CD4-positive, alpha-beta memory T cell (primary cell): ENCODE measurements at regions not wholly inside any gene's neighbourhood (a gene's known extent, or its start where the extent isn't known, plus 50 kb on each side); places are given as distances from the start of the nearest gene placed in this dataset.

Experiments used
- CTCF ChIA-PET: fragments of 350-600 bp; sonication (Branson Sonifier 250); formaldehyde crosslinking; loops from one replicate; lab custom pipeline; 2021; ENCODE audit warnings: inconsistent platforms; ENCODE audit not compliant: partially characterized antibody; lab: Charles Lee
- POLR2A ChIA-PET: fragments of 350-600 bp; sonication (Branson Sonifier 250); formaldehyde crosslinking; loops from one replicate; lab custom pipeline; 2021; ENCODE audit not compliant: partially characterized antibody; lab: Charles Lee
- DNase-seq, 5 donors: peaks; one replicate each; pipeline versions ENCODE4 v3.0.0 to v3.0.0-alpha.2; 2020 to 2022; ENCODE audit warnings: mixed read lengths in 1 of 5
- H3K27ac ChIP-seq: one replicate; pipeline ENCODE4 v1.7.0; 2013; ENCODE audit warnings: low read depth, low read length
- H3K27me3 ChIP-seq: 2 replicates; pipeline ENCODE4 v1.7.0; 2013; ENCODE audit warnings: mild to moderate bottlenecking, low read length, moderate library complexity; ENCODE audit not compliant: insufficient read depth
- H3K36me3 ChIP-seq: 2 replicates; pipeline ENCODE4 v1.7.0; 2013; ENCODE audit warnings: mild to moderate bottlenecking, low read length, moderate library complexity; ENCODE audit not compliant: insufficient read depth
- H3K4me1 ChIP-seq: 2 replicates; pipeline ENCODE4 v1.7.0; 2013; ENCODE audit warnings: mild to moderate bottlenecking, low read length, moderate library complexity; ENCODE audit not compliant: insufficient read depth
- H3K4me3 ChIP-seq, 2 donors: one replicate each; pipeline ENCODE4 v1.7.0; 2013; ENCODE audit warnings: low read length in 2 of 2, mild to moderate bottlenecking in 1 of 2
- H3K9me3 ChIP-seq, 2 donors: one replicate each; pipeline ENCODE4 v1.7.0; 2013; ENCODE audit warnings: low read length in 2 of 2, control low read depth in 1 of 2; ENCODE audit not compliant: control insufficient read depth in 1 of 2
- H3K27ac Mint-ChIP-seq, 7 donors: one replicate each; pipeline ENCODE4 v1.8.0; 2020 to 2021; ENCODE audit warnings: mixed read lengths in 7 of 7, mild to moderate bottlenecking in 6 of 7, inconsistent platforms in 3 of 7, moderate library complexity in 3 of 7
- H3K27me3 Mint-ChIP-seq, 2 donors: one replicate each; pipeline ENCODE4 v1.8.0; 2020 to 2021; ENCODE audit warnings: mixed read lengths in 2 of 2
- H3K36me3 Mint-ChIP-seq, 2 donors: one replicate each; pipeline ENCODE4 v1.8.0; 2020 to 2021; ENCODE audit warnings: mixed read lengths in 2 of 2, inconsistent platforms in 1 of 2, mild to moderate bottlenecking in 1 of 2
- H3K4me1 Mint-ChIP-seq, 4 donors: one replicate each; pipeline ENCODE4 v1.8.0; 2020 to 2021; ENCODE audit warnings: mixed read lengths in 4 of 4, mild to moderate bottlenecking in 1 of 4
- H3K4me3 Mint-ChIP-seq, 8 donors: one replicate each; pipeline ENCODE4 v1.8.0; 2020 to 2021; ENCODE audit warnings: mixed read lengths in 8 of 8, mild to moderate bottlenecking in 7 of 8, moderate library complexity in 6 of 8, inconsistent platforms in 3 of 8
- H3K9me3 Mint-ChIP-seq, 8 donors: one replicate each; pipeline ENCODE4 v1.8.0; 2020 to 2021; ENCODE audit warnings: mixed read lengths in 8 of 8, mild to moderate bottlenecking in 5 of 8, inconsistent platforms in 3 of 8, moderate library complexity in 1 of 8
- intact Hi-C: fragments of 100-400 bp; cut with micrococcal nuclease; formaldehyde crosslinking; loops from one replicate; pipeline ENCODE4 v1.15.1; 2023

DNA sequence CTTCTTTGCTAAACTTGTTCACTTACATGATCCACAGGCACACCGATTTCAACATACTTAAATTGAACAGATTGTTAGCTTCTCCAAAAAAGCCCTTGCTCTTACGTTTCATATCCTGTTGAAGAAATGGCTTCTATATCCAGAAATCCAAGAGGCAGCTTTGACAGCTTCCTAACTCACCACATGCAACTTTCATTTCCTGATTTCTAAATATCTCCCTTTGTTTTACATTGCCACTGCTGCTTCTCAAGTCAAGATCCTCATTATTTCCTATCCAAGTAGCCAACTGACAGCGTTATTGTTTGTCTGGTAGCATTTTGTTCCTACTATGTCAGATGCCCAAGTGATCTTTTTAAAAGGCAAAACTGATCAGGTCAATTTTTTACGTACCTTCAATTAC, 913.2 kb upstream of the TYRP1 start:
- no peaks in the 10 kb centered on the region for H3K36me3 Mint-ChIP-seq
- H3K27ac ChIP-seq: no peak overlapping the region
- intact Hi-C loops: no loop called here

DNA sequence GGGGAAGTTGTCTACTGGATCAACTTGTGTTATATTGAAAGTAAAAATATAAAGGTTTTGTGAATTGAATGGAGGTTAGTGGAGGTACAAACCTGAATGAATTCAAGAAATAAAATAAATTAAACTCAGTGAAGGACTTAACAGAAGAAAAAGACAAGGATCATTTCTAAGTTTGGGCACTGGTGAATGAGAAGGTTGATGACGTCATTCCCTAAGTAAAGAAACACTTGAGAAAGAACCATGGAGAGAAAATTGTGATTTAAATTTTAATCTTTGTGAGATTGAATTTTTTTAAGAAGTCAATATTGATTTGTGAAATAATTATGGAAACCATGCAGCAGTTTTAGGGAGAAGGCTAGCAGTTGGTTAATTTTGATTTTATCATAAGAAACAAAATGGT, 900.3 kb upstream of the TYRP1 start:
- Histone ChIP-seq H3K9me3 (no peaks in the 10 kb centered on the region), H3K4me1 (no peaks in the 10 kb centered on the region), H3K4me3 (no peak overlapping the region), H3K36me3 (no peaks in the 10 kb centered on the region), H3K27ac (no peak overlapping the region), H3K27me3 (no peaks in the 10 kb centered on the region)
- Mint-ChIP-seq H3K27me3 (no peaks in the 10 kb centered on the region), H3K4me3 (no peak overlapping the region), H3K36me3 (no peaks in the 10 kb centered on the region), H3K4me1 (no peaks in the 10 kb centered on the region), H3K27ac (no peak overlapping the region), H3K9me3 (peaks cover 0 to 30% (median 11%) of the 10 kb centered on the region in 8 donors)
- POLR2A ChIA-PET: no interaction called here
- CTCF ChIA-PET: no interaction called here
- intact Hi-C loops: no loop called here
- DNase-seq: no peak

More for the DNA sequence above, 913.2 kb upstream of the TYRP1 start:
- H3K27me3 ChIP-seq: no peaks in the 10 kb centered on the region
- H3K27me3 Mint-ChIP-seq: no peaks in the 10 kb centered on the region
- POLR2A ChIA-PET: no interaction called here
- CTCF ChIA-PET: no interaction called here
- no peaks in the 10 kb centered on the region for H3K36me3 ChIP-seq
- no peak overlapping the region for H3K4me3 Mint-ChIP-seq
- no peak overlapping the region for H3K4me3 ChIP-seq
- no peaks in the 10 kb centered on the region for H3K4me1 ChIP-seq
- H3K9me3 Mint-ChIP-seq: peaks cover 4 to 24% (median 12%) of the 10 kb centered on the region in 8 donors
- no peak for DNase-seq
- H3K4me1 Mint-ChIP-seq: no peaks in the 10 kb centered on the region
- H3K27ac Mint-ChIP-seq: no peak overlapping the region
- H3K9me3 ChIP-seq: no peaks in the 10 kb centered on the region

DNA sequence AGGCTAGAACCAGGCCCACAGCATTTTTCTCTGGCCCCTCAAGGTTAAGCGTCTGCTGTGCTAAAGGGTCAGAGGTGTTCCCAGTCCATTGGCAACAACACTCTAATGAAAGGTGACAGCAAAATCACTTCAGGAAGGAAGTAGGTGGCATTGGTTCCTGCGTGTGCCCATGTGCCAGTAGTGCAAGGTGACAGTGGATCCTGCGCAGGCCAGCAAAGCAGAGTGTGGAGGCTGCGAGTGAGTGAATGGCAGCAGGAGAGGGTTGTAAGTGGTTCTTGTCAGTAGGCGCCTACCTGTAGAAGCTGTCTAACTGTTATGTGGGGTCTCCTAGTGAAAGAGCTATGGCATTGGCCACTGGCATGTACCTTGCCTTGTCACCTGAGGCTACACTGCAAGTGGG, 898.2 kb upstream of the TYRP1 start:
- Mint-ChIP-seq H3K27ac (no peak overlapping the region), H3K36me3 (no peaks in the 10 kb centered on the region), H3K4me3 (no peak overlapping the region), H3K27me3 (no peaks in the 10 kb centered on the region), H3K4me1 (no peaks in the 10 kb centered on the region), H3K9me3 (peaks cover 0 to 27% (median 13%) of the 10 kb centered on the region in 8 donors)
- Histone ChIP-seq H3K4me1 (no peaks in the 10 kb centered on the region), H3K27me3 (no peaks in the 10 kb centered on the region), H3K27ac (no peak overlapping the region), H3K4me3 (no peak overlapping the region), H3K36me3 (no peaks in the 10 kb centered on the region), H3K9me3 (no peaks in the 10 kb centered on the region)
- no peak for DNase-seq
- intact Hi-C loops: no loop called here
- ChIA-PET POLR2A (no interaction called here), CTCF (no interaction called here)

DNA sequence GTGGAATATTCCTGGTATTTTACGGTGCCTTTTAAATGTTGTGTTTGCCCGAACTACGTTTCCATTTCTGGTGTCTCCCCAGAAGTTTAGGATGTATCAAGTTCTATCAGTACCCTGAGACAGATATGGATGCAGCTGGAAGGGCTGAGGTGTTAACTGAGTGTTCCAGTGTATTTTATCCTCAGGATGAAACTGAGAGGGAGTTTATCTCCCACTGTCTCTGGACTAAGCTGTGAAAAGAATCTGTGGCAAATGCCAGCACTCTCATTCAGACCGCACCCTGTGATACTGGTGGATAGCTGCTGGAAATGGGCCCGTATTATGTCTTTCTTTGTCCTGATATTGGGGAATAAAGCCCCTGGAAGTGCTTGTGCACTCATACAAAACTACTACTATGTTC, 887.2 kb upstream of the TYRP1 start:
- no peaks in the 10 kb centered on the region for H3K27me3 ChIP-seq
- ChIA-PET POLR2A (no interaction called here), CTCF (no interaction called here)
- H3K9me3 ChIP-seq: peaks cover 0 to 5% of the 10 kb centered on the region in 2 donors
- Mint-ChIP-seq H3K4me3 (no peak overlapping the region), H3K27ac (no peak overlapping the region), H3K9me3 (peaks cover 4 to 30% (median 19%) of the 10 kb centered on the region in 8 donors), H3K27me3 (no peaks in the 10 kb centered on the region), H3K4me1 (no peaks in the 10 kb centered on the region), H3K36me3 (no peaks in the 10 kb centered on the region)
- intact Hi-C loops: no loop called here
- DNase-seq: no peak
- H3K4me3 ChIP-seq: no peak overlapping the region
- H3K27ac ChIP-seq: no peak overlapping the region
- H3K36me3 ChIP-seq: no peaks in the 10 kb centered on the region
- no peaks in the 10 kb centered on the region for H3K4me1 ChIP-seq

DNA sequence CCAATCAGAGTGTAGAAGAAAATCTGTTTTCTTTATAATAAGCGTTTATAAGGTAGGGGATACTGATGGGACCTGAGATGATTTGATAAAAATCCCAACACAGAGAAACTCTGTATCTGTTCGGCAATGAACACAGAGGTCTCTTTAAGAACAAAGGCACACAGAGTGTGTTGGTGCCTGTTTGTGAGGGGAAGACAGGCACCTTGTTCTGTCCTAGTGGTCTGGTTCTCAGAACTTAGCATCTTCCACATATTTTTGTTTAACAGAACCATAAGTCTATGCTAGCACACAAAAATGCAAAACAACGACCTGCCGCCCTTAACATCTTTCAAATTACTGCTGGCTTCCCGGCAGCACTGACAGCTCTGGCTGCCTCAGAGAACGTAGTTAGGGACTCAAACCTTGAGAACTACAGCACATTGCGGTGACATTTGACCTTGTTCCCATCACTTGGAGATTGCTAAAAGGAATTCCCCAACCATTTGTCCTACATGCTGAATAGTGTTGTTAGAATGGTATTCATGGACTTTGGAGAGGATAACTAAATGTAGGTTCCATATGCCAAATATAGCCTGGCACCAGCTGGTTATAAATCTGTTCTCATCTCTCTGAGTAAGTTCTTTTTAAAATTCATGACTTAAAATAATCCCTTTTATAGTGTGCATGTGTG, 871.7 kb upstream of the TYRP1 start:
- ChIA-PET CTCF (no interaction called here), POLR2A (no interaction called here)
- no peaks in the 10 kb centered on the region for H3K27me3 Mint-ChIP-seq
- H3K9me3 Mint-ChIP-seq: peaks cover 0 to 28% (median 12%) of the 10 kb centered on the region in 8 donors
- no peak for DNase-seq
- Histone ChIP-seq H3K4me3 (no peak overlapping the region), H3K27me3 (no peaks in the 10 kb centered on the region), H3K36me3 (no peaks in the 10 kb centered on the region), H3K27ac (no peak overlapping the region), H3K4me1 (no peaks in the 10 kb centered on the region), H3K9me3 (no peaks in the 10 kb centered on the region)
- H3K4me3 Mint-ChIP-seq: no peak overlapping the region
- no peak overlapping the region for H3K27ac Mint-ChIP-seq
- no peaks in the 10 kb centered on the region for H3K4me1 Mint-ChIP-seq
- no peaks in the 10 kb centered on the region for H3K36me3 Mint-ChIP-seq
- intact Hi-C loops: no loop called here

DNA sequence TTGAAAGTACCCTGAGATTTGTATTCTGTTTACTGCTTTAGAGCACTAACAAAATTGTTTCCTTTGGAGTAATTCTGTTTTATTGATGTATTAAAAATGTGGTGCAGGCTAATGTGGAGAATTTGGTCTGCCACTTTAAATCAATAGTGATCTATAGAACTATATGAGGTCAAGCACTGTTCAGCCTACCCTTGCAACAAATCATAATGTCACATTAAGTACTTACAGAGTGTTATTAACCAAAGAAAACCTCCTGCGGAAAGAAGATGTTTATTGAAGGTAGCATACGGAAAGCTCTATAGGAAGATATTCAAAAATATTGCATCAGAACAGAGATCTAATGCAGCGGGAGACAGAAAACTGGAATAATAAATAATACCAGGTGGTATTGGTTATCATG, 865.0 kb upstream of the TYRP1 start:
- ChIA-PET POLR2A (no interaction called here), CTCF (no interaction called here)
- Mint-ChIP-seq H3K9me3 (peaks cover 0 to 24% (median 10%) of the 10 kb centered on the region in 8 donors), H3K27me3 (no peaks in the 10 kb centered on the region), H3K4me1 (no peaks in the 10 kb centered on the region), H3K36me3 (no peaks in the 10 kb centered on the region), H3K4me3 (no peak overlapping the region), H3K27ac (no peak overlapping the region)
- H3K27me3 ChIP-seq: no peaks in the 10 kb centered on the region
- DNase-seq: no peak
- intact Hi-C loops: no loop called here
- H3K9me3 ChIP-seq: no peaks in the 10 kb centered on the region
- H3K4me1 ChIP-seq: no peaks in the 10 kb centered on the region
- H3K36me3 ChIP-seq: no peaks in the 10 kb centered on the region
- no peak overlapping the region for H3K4me3 ChIP-seq
- H3K27ac ChIP-seq: no peak overlapping the region

DNA sequence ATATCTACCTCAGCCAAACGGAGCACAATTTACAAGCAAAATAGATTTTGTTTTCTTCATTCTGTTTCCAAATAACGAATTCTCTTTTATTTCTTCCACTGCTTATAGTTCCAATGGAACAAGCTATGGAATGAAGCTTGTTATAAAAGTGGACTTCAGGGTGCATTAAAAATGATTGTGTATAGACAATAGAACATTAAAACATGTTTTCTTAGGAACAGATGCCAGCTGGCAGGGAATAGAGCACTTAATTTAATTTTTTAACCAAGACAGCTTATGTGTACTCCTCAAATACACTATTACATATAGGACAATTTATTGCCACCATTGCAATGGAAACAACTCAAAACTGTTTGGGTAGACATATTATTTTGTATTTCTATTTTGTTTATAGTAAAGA, 860.1 kb upstream of the TYRP1 start:
- Histone ChIP-seq H3K27me3 (no peaks in the 10 kb centered on the region), H3K9me3 (no peaks in the 10 kb centered on the region), H3K4me3 (no peak overlapping the region), H3K27ac (no peak overlapping the region), H3K4me1 (no peaks in the 10 kb centered on the region), H3K36me3 (no peaks in the 10 kb centered on the region)
- DNase-seq: no peak
- POLR2A ChIA-PET: no interaction called here
- no peaks in the 10 kb centered on the region for H3K4me1 Mint-ChIP-seq
- H3K27me3 Mint-ChIP-seq: no peaks in the 10 kb centered on the region
- H3K9me3 Mint-ChIP-seq: peaks cover 0 to 27% (median 11%) of the 10 kb centered on the region in 8 donors
- intact Hi-C loops: no loop called here
- no peak overlapping the region for H3K4me3 Mint-ChIP-seq
- H3K27ac Mint-ChIP-seq: no peak overlapping the region
- H3K36me3 Mint-ChIP-seq: no peaks in the 10 kb centered on the region
- CTCF ChIA-PET: no interaction called here
